ENCODE measurements at regions not wholly inside any gene's neighbourhood (a gene's known extent, or its start where the extent isn't known, plus 50 kb on each side); places are given as distances from the start of the nearest gene placed in this dataset.

GRCh38 chr17:70345061-70345460 is 175.7 kb downstream of the KCNJ2 start:
- peak overlapping the region; percentile 44 for H3K27ac ChIP-seq
- ATAC-seq (peak in 1 of 2 donors; percentile 68), DNase-seq (no peak)
- no peaks in the 10 kb centered on the region for H3K9me3 ChIP-seq
- no peaks in the 10 kb centered on the region for H3K36me3 ChIP-seq
- peaks cover 18% of the 10 kb centered on the region for H3K4me1 ChIP-seq
- H3K27me3 ChIP-seq (ENCODE audit: low read depth) = no peaks in the 10 kb centered on the region
- no peak overlapping the region for H3K4me3 ChIP-seq
- no peak for TF ChIP-seq CTCF (IDR thresholded peaks at IDR 0.05)
- intact Hi-C loops (cut with DNase I) = no loop called here

- DNase-seq = no peak
- no peaks in the 10 kb centered on the region for H3K36me3 ChIP-seq
- intact Hi-C loops (cut with DNase I) = no loop called here
Observed at GRCh38 chr17:70352834-70353233, 183.5 kb downstream of the KCNJ2 start.

GRCh38 chr17:70353408-70354092 is 184.2 kb downstream of the KCNJ2 start:
- Histone ChIP-seq H3K27ac (no peak overlapping the region), H3K27me3 (ENCODE audit: low read depth) (no peaks in the 10 kb centered on the region), H3K4me3 (no peak overlapping the region), H3K36me3 (no peaks in the 10 kb centered on the region), H3K4me1 (no peaks in the 10 kb centered on the region), H3K9me3 (no peaks in the 10 kb centered on the region)
- no peak for ATAC-seq
- TF ChIP-seq CTCF (IDR thresholded peaks at IDR 0.05) = no peak
- DNase-seq = no peak
- intact Hi-C loops (cut with DNase I) = no loop called here

More at GRCh38 chr17:70352834-70353233, 183.5 kb downstream of the KCNJ2 start:
- H3K9me3 ChIP-seq = no peaks in the 10 kb centered on the region
- peak in 1 of 2 donors; percentile 18 for ATAC-seq
- H3K27me3 ChIP-seq (ENCODE audit: low read depth) = no peaks in the 10 kb centered on the region
- H3K4me1 ChIP-seq = no peaks in the 10 kb centered on the region
- TF ChIP-seq CTCF (IDR thresholded peaks at IDR 0.05) = no peak
- H3K27ac ChIP-seq = no peak overlapping the region
- H3K4me3 ChIP-seq = no peak overlapping the region

GRCh38 chr17:70355185-70355584 is 185.9 kb downstream of the KCNJ2 start:
- no peak for TF ChIP-seq CTCF (IDR thresholded peaks at IDR 0.05)
- intact Hi-C loops (cut with DNase I) = no loop called here
- DNase-seq = no peak
- ATAC-seq = no peak
- Histone ChIP-seq H3K36me3 (no peaks in the 10 kb centered on the region), H3K4me3 (no peak overlapping the region), H3K9me3 (no peaks in the 10 kb centered on the region), H3K4me1 (no peaks in the 10 kb centered on the region), H3K27ac (no peak overlapping the region), H3K27me3 (ENCODE audit: low read depth) (no peaks in the 10 kb centered on the region)

GRCh38 chr17:70357190-70357589 is 187.9 kb downstream of the KCNJ2 start:
- Histone ChIP-seq H3K36me3 (no peaks in the 10 kb centered on the region), H3K4me1 (no peaks in the 10 kb centered on the region), H3K27ac (no peak overlapping the region), H3K9me3 (no peaks in the 10 kb centered on the region), H3K27me3 (ENCODE audit: low read depth) (no peaks in the 10 kb centered on the region), H3K4me3 (no peak overlapping the region)
- no peak for DNase-seq
- no peak for TF ChIP-seq CTCF (IDR thresholded peaks at IDR 0.05)
- ATAC-seq = no peak
- intact Hi-C loops (cut with DNase I) = no loop called here

Measured in lower lobe of right lung (tissue), 2 donors.